NB4 (cell line): ENCODE measurements at regions not wholly inside any gene's neighbourhood (a gene's known extent, or its start where the extent isn't known, plus 50 kb on each side); places are given as distances from the start of the nearest gene placed in this dataset.

Experiments used
- DNase-seq: peaks from one replicate; pipeline ENCODE4 v3.0.0; 2010; ENCODE audit warnings: low read depth
- H3K4me3 ChIP-seq: one replicate; pipeline ENCODE4 v1.5.1; 2011; ENCODE audit warnings: mild to moderate bottlenecking, low read depth, low read length, moderate library complexity
- MYC ChIP-seq: IDR thresholded peaks from 2 replicates; pipeline ENCODE4 v1.6.1; 2011; ENCODE audit warnings: low read depth, low read length
- POLR2A ChIP-seq: IDR thresholded peaks from 2 replicates; pipeline ENCODE4 v1.6.1; 2011; ENCODE audit warnings: mild to moderate bottlenecking; ENCODE audit not compliant: insufficient read length; ENCODE audit errors: extremely low read depth
- TF ChIP-seq, protein P1 (sequence below): IDR thresholded peaks from one replicate; pipeline ENCODE4 v1.5.1; 2012; ENCODE audit warnings: low read depth, low read length
- TF ChIP-seq, protein P2 (sequence below): IDR thresholded peaks from 2 replicates; pipeline ENCODE4 v1.6.1; 2011; ENCODE audit warnings: low read depth, low read length

DNA sequence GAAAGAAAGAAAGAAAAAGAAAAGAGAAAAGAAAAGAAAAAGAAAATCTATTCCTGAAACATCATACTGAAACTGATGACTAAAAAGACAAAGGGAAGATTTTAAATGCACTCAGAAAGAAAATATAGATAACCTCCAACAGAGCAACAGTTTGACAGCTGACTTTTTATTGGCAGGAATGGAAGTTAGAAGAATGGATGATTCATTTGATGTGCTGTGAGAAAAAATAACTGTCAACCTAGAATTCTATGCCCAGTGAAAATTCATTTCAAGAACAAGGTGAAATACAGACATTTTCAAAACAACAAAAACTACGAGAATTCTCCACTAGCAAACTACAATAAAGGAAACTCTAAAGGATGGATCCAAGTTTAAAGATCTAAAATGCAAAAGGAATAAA is 50.5 kb upstream of the HSPA12A start:
- no peak overlapping the region for H3K4me3 ChIP-seq
- DNase-seq: no peak
- TF ChIP-seq, protein P1, sequence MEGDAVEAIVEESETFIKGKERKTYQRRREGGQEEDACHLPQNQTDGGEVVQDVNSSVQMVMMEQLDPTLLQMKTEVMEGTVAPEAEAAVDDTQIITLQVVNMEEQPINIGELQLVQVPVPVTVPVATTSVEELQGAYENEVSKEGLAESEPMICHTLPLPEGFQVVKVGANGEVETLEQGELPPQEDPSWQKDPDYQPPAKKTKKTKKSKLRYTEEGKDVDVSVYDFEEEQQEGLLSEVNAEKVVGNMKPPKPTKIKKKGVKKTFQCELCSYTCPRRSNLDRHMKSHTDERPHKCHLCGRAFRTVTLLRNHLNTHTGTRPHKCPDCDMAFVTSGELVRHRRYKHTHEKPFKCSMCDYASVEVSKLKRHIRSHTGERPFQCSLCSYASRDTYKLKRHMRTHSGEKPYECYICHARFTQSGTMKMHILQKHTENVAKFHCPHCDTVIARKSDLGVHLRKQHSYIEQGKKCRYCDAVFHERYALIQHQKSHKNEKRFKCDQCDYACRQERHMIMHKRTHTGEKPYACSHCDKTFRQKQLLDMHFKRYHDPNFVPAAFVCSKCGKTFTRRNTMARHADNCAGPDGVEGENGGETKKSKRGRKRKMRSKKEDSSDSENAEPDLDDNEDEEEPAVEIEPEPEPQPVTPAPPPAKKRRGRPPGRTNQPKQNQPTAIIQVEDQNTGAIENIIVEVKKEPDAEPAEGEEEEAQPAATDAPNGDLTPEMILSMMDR: no peak
- TF ChIP-seq, protein P2, sequence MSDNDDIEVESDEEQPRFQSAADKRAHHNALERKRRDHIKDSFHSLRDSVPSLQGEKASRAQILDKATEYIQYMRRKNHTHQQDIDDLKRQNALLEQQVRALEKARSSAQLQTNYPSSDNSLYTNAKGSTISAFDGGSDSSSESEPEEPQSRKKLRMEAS: no peak
- no peak for TF ChIP-seq POLR2A

DNA sequence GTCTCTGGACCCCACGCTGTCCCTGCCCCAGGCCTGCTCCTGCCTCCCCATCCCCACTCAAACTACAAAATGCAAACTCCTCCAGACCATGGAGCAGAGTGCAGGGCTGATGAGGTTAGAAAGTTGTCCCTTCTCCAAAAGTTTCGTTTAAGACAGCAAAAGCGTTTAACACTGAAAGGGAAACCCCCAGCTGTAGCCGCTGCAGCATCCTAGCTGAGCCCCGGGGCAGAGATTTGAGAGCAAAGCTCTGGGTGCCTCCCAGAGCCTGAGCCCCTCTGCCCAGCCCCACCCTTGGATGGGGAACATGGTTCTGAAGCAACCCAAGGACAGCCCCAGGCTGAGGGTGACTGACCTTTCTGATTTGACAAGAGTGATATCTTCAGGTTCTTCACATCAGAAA is 52.8 kb upstream of the ENO4 start:
- no peak for DNase-seq
- H3K4me3 ChIP-seq: no peak overlapping the region
- TF ChIP-seq, protein P1: no peak
- TF ChIP-seq, protein P2: no peak
- no peak for TF ChIP-seq MYC

DNA sequence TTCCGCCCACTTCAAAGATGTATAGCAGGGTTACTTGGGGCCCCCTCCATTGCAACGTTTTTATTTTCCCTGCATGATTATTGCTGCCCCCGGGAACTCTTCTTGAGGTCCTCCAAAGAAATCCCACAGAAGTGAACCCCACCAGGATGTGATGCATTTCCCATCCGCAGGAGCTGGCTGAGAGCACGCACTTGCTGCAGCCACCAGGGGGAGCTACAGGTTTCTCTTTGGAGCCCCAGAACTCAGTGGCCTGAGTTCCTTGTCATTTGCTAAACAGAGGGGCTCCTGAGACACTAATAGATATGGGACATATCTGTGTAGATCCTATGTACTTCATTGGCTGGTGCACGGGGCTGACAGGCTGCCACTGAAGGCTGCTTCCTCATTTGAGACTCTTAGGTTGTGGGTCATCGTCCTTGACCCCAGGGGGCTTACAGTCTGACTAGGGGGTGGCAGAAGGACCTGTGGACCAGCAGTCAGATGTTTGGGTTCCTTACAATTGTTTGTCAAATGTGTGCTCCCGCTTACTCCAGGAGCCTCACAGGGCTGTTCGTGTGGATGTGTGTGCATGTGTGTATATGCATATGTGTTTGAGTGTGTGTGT is 52.3 kb upstream of the ENO4 start:
- TF ChIP-seq, protein P1: peak; percentile 91
- TF ChIP-seq MYC: no peak
- no peak overlapping the region for H3K4me3 ChIP-seq
- DNase-seq: peak; percentile 76

DNA sequence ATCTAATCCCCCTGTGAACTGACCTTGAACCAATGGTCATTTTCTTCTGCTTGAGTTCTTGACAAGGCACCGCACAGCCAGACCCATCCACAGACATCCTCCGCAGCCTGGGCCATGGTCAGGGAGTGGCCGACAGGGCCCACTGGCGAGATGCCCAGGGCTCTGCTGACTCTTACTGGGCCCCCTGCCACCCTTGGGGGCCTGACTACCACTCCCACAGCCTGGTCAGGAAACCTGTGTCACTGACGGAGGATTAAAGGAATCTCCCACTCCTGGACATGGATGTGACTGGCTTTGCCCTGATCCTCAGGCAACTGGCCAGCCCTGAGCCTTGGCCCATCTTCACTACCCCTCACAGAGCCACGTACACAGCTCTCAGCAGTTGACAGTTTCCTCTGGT is 50.4 kb upstream of the ENO4 start:
- H3K4me3 ChIP-seq: no peak overlapping the region
- DNase-seq: no peak
- TF ChIP-seq MYC (no peak), POLR2A (no peak)
- TF ChIP-seq, protein P2: no peak
- TF ChIP-seq, protein P1: no peak
